ENCODE measurements at regions not wholly inside any gene's neighbourhood (a gene's known extent, or its start where the extent isn't known, plus 50 kb on each side); places are given as distances from the start of the nearest gene placed in this dataset.

DNA sequence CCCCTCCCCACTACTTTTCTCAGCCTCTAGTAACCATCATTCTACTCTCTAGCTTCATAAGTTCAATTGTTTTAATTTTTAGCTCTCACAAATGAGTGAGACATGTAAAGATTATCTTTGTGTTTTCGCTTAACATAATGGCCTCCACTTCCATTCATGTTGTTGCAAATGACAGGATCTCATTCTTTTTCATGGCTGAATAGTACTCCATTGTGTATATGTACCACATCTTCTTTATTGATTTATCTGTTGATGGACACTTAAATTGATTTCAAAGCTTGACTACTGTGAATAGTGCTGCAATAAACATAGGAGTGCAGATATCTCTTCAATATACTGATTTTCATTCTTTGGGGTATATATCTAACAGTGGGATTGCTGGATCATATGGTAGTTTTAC lies 699.8 kb upstream of the NR2F2 start:
- TF ChIP-seq, protein P1, sequence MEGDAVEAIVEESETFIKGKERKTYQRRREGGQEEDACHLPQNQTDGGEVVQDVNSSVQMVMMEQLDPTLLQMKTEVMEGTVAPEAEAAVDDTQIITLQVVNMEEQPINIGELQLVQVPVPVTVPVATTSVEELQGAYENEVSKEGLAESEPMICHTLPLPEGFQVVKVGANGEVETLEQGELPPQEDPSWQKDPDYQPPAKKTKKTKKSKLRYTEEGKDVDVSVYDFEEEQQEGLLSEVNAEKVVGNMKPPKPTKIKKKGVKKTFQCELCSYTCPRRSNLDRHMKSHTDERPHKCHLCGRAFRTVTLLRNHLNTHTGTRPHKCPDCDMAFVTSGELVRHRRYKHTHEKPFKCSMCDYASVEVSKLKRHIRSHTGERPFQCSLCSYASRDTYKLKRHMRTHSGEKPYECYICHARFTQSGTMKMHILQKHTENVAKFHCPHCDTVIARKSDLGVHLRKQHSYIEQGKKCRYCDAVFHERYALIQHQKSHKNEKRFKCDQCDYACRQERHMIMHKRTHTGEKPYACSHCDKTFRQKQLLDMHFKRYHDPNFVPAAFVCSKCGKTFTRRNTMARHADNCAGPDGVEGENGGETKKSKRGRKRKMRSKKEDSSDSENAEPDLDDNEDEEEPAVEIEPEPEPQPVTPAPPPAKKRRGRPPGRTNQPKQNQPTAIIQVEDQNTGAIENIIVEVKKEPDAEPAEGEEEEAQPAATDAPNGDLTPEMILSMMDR (optimal IDR thresholded peaks at IDR 0.05 in 1 of 3, IDR thresholded peaks at IDR 0.05 in 1 of 3, conservative IDR thresholded peaks at IDR 0.05 in 1 of 3; ENCODE audit: extremely low read depth in 1 of 3, insufficient read depth in 2 of 3, low read length in 3 of 3) = no peak
- no peak for TF ChIP-seq EZH2 (IDR thresholded peaks at IDR 0.05; ENCODE audit: low read length)

Measured in keratinocyte (primary cell).